Muscle layer of colon (tissue), 2 donors: ENCODE measurements at regions not wholly inside any gene's neighbourhood (a gene's known extent, or its start where the extent isn't known, plus 50 kb on each side); places are given as distances from the start of the nearest gene placed in this dataset.

Source experiments
- H3K27ac ChIP-seq: one replicate; pipeline ENCODE4 v1.7.0; 2013; ENCODE audit warnings: low read depth, mild to moderate bottlenecking, low read length, moderate library complexity
- H3K27me3 ChIP-seq, 2 donors: one replicate each; pipeline ENCODE4 v1.7.0; 2013; ENCODE audit warnings: low read length in 2 of 2, mild to moderate bottlenecking in 2 of 2; ENCODE audit not compliant: insufficient read depth in 2 of 2, control insufficient read depth in 1 of 2
- H3K36me3 ChIP-seq: one replicate; pipeline ENCODE4 v1.7.0; 2013; ENCODE audit warnings: mild to moderate bottlenecking, low read length; ENCODE audit not compliant: insufficient read depth
- H3K4me1 ChIP-seq: one replicate; pipeline ENCODE4 v1.7.0; 2013; ENCODE audit warnings: mild to moderate bottlenecking, low read length; ENCODE audit not compliant: insufficient read depth
- H3K4me3 ChIP-seq, 2 donors: one replicate each; pipeline ENCODE4 v1.7.0; 2013; ENCODE audit warnings: low read length in 2 of 2, low read depth in 1 of 2, mild to moderate bottlenecking in 1 of 2, moderate library complexity in 1 of 2
- H3K9ac ChIP-seq: one replicate; pipeline ENCODE4 v1.7.0; 2013; ENCODE audit warnings: low read length
- H3K9me3 ChIP-seq: one replicate; pipeline ENCODE4 v1.7.0; 2013; ENCODE audit warnings: mild to moderate bottlenecking, low read length
- donor health status: abdominal sarcoma.
- donor health status: Adenocarcinoma of cecum.

DNA sequence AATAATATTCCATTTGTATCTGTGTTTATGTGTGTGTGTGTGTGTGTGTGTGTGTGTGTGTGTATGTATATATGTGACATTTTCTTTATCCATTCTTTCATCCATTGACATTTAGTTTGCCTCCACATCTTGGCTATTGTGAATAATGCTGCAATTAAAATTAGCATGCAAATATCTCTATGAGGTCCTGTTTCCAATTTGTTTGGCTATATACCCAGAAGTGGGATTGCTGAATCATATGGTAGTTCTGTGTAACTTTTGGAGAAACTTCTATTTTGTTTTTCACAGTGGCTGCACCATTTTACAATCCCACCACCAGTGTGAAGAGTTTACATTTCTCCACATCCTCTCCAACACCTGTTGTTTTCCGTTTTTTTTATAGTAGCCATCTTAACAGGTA is 53.1 kb downstream of the CH25H start:
- Histone ChIP-seq H3K9me3 (no peaks in the 10 kb centered on the region), H3K4me3 (no peak overlapping the region), H3K36me3 (no peaks in the 10 kb centered on the region), H3K9ac (no peak overlapping the region), H3K4me1 (no peaks in the 10 kb centered on the region), H3K27me3 (no peaks in the 10 kb centered on the region), H3K27ac (no peak overlapping the region)

GRCh38 chr10:89153116-89153515 is 54.0 kb downstream of the CH25H start:
- no peaks in the 10 kb centered on the region for H3K4me1 ChIP-seq
- H3K27me3 ChIP-seq: no peaks in the 10 kb centered on the region
- no peak overlapping the region for H3K27ac ChIP-seq
- H3K9ac ChIP-seq: no peak overlapping the region
- H3K9me3 ChIP-seq: no peaks in the 10 kb centered on the region
- H3K36me3 ChIP-seq: no peaks in the 10 kb centered on the region
- no peak overlapping the region for H3K4me3 ChIP-seq

GRCh38 chr10:89151857-89152256 is 55.3 kb downstream of the CH25H start:
- no peaks in the 10 kb centered on the region for H3K27me3 ChIP-seq
- no peaks in the 10 kb centered on the region for H3K36me3 ChIP-seq
- no peak overlapping the region for H3K4me3 ChIP-seq
- no peak overlapping the region for H3K9ac ChIP-seq
- H3K4me1 ChIP-seq: no peaks in the 10 kb centered on the region
- H3K27ac ChIP-seq: no peak overlapping the region
- no peaks in the 10 kb centered on the region for H3K9me3 ChIP-seq

DNA sequence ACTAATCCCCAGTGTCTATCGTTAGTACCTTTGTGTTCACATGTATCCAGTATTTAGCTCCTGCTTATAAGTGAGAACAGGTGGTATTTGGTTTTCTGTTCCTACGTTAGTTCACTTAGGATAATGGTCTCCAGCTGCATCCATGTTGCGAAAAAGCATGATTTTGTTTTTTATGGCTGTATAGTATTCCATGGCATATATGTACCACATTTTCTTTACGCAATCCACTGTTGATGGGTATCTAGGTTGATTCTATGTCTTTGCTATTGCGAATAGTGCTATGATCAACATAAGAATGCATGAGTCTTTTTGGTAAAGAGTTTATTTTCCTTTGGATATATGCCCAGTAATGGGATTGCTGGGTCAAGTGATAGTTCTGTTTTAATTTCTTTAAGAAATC is 59.1 kb downstream of the CH25H start:
- Histone ChIP-seq H3K27ac (no peak overlapping the region), H3K9me3 (no peaks in the 10 kb centered on the region), H3K4me3 (no peak overlapping the region), H3K9ac (no peak overlapping the region), H3K4me1 (no peaks in the 10 kb centered on the region), H3K27me3 (no peaks in the 10 kb centered on the region), H3K36me3 (no peaks in the 10 kb centered on the region)

- no peak overlapping the region for H3K4me3 ChIP-seq
- no peak overlapping the region for H3K27ac ChIP-seq
- H3K36me3 ChIP-seq: no peaks in the 10 kb centered on the region
- H3K9me3 ChIP-seq: no peaks in the 10 kb centered on the region
- no peak overlapping the region for H3K9ac ChIP-seq
- no peaks in the 10 kb centered on the region for H3K27me3 ChIP-seq
- no peaks in the 10 kb centered on the region for H3K4me1 ChIP-seq
Measured at GRCh38 chr10:89147256-89147655, 59.9 kb downstream of the CH25H start.

DNA sequence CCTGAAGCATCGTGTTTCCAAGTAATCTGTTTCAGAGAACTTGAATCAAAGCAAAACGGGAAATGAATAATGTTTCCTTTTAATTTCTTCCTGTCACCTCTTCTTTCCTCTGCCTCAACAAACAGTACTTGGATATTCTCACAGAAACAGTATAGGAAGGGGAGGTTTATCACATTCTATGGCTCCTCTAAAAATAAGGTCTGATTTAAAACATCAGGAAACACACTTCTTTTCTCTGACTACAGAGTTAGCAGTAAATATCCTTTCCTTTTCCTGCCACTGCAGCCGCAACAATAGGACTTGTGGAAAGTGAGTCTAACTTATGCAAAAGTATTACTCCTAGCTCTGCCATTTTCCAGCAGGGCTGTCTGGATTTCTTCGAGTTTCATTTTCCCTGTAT is 62.3 kb downstream of the CH25H start:
- Histone ChIP-seq H3K4me1 (no peaks in the 10 kb centered on the region), H3K36me3 (no peaks in the 10 kb centered on the region), H3K27me3 (no peaks in the 10 kb centered on the region), H3K9me3 (no peaks in the 10 kb centered on the region), H3K4me3 (no peak overlapping the region), H3K27ac (no peak overlapping the region), H3K9ac (no peak overlapping the region)

- Histone ChIP-seq H3K27ac (no peak overlapping the region), H3K9ac (no peak overlapping the region), H3K4me1 (no peaks in the 10 kb centered on the region), H3K9me3 (no peaks in the 10 kb centered on the region), H3K36me3 (no peaks in the 10 kb centered on the region), H3K27me3 (no peaks in the 10 kb centered on the region), H3K4me3 (no peak overlapping the region)
Measured at GRCh38 chr10:89142590-89142989, 64.5 kb downstream of the CH25H start.

DNA sequence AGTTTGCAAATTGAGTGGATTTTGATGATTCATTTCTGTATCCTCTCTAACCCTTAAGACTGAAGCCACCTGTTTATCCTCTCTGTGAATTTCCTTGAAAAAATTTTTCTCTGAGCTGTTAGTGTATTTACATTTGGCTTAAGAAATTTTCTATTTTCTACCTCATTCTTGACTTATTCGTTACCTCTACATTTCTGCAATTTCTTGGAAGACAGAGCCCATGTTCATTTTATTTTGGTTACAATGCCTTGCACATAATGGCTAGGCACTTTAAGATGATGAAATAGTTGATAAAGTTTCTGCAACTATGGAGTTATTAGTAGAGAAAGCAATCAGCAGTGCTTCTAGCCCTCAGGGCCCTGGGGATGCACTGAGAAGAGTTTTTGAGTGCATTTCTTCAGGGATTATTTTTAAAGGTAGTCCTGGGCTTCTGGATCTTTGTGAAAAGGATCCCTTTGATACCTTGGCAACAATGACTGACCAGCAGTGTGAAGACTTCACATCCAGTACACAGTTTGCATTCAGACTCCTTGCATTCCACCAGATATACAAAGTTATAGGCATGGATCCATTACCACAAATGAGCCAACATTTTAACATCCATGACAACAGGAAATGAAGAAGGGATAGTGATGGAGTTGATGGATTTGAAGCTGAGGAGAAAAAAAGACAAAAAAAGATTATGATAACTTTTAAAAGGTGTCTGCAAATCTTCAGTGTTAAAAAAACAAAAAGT is 68.2 kb downstream of the CH25H start:
- Histone ChIP-seq H3K9ac (no peak overlapping the region), H3K4me1 (no peaks in the 10 kb centered on the region), H3K9me3 (no peaks in the 10 kb centered on the region), H3K27ac (no peak overlapping the region), H3K4me3 (no peak overlapping the region), H3K36me3 (no peaks in the 10 kb centered on the region), H3K27me3 (no peaks in the 10 kb centered on the region)

DNA sequence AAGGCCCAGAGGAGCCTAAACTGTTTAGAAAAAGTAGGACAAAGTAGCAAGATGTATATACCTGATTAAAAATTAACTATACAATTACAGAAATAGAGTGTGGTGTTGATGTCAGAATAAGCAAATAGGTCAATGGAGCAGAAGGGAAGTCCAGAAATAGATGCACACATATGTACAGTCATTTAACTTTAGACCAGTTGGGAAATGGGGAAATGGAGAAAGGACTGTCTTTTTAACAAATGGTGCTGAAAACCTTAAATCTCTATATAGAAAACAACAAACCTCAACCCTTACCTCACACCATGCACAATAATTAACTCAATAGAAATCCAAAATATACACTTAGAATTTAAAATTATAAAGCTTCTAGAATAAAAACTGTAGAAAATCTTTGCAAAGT is 72.2 kb downstream of the CH25H start:
- no peaks in the 10 kb centered on the region for H3K9me3 ChIP-seq
- no peak overlapping the region for H3K9ac ChIP-seq
- no peak overlapping the region for H3K27ac ChIP-seq
- H3K27me3 ChIP-seq: no peaks in the 10 kb centered on the region
- no peak overlapping the region for H3K4me3 ChIP-seq
- H3K36me3 ChIP-seq: no peaks in the 10 kb centered on the region
- H3K4me1 ChIP-seq: no peaks in the 10 kb centered on the region

DNA sequence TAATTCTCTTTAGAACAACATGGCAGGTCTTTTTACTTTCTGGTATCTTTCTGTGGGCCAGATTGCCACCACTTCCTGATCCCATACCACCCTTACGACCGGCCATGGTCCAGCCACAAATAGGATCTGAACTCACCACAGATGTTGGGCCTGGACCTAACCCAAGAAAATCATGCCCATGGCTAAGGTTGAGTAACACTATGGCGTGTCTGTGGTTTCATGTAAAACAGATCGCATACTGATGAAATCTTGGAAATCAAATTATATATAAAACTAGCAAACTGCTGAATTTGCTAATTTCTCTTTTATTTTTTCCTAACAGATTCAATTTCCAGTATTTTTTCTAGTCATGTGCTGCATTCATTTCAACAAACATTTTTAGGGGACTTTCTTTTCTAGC is 77.2 kb downstream of the CH25H start:
- Histone ChIP-seq H3K9ac (no peak overlapping the region), H3K36me3 (no peaks in the 10 kb centered on the region), H3K4me1 (peaks cover 4% of the 10 kb centered on the region), H3K4me3 (no peak overlapping the region), H3K9me3 (no peaks in the 10 kb centered on the region), H3K27ac (no peak overlapping the region), H3K27me3 (no peaks in the 10 kb centered on the region)

GRCh38 chr10:89122433-89123051 is 84.6 kb downstream of the CH25H start:
- no peaks in the 10 kb centered on the region for H3K4me1 ChIP-seq
- no peaks in the 10 kb centered on the region for H3K27me3 ChIP-seq
- H3K4me3 ChIP-seq: no peak overlapping the region
- no peaks in the 10 kb centered on the region for H3K9me3 ChIP-seq
- no peak overlapping the region for H3K27ac ChIP-seq
- H3K9ac ChIP-seq: no peak overlapping the region
- H3K36me3 ChIP-seq: no peaks in the 10 kb centered on the region

DNA sequence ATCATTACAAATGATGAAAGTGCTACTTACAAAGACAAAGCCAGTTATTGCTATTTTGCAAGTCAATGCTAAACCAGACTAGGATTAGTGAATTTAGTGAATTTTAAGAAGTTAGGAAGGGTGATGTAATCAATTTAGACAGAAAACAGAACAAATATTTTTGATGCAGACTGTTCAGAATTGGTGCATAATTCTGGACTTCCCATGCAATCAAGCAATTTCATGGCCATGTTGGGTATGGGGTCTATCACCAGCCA is 85.4 kb downstream of the CH25H start:
- H3K4me3 ChIP-seq: no peak overlapping the region
- no peak overlapping the region for H3K9ac ChIP-seq
- no peaks in the 10 kb centered on the region for H3K4me1 ChIP-seq
- no peaks in the 10 kb centered on the region for H3K9me3 ChIP-seq
- H3K27ac ChIP-seq: no peak overlapping the region
- H3K27me3 ChIP-seq: no peaks in the 10 kb centered on the region
- H3K36me3 ChIP-seq: no peaks in the 10 kb centered on the region
